IMR-90 (cell line): ENCODE measurements at regions not wholly inside any gene's neighbourhood (a gene's known extent, or its start where the extent isn't known, plus 50 kb on each side); places are given as distances from the start of the nearest gene placed in this dataset.

Experiments used
- ATAC-seq: fragments of 200-7000 bp; cut with Tn5 transposase; 2 replicates; pipeline ENCODE4 v1.9.1; 2020; ENCODE audit warnings: low read depth, mild to moderate bottlenecking, moderate library complexity
- BruUV-seq: library from RNA; stranded (reverse); fragments of 400-500 nt; replicated peaks from 2 replicates; lab custom pipeline; 2021; lab: Mats Ljungman, UMichigan
- CTCF ChIA-PET: fragments of 300-600 bp; formaldehyde crosslinking; extraction: SDS; loops from one replicate; lab custom pipeline; 2021; ENCODE audit warnings: antibody characterized with exemption; lab: Yijun Ruan, JAX
- POLR2A ChIA-PET: fragments of 300-600 bp; sonication (Branson Sonifier 250); formaldehyde crosslinking; loops from one replicate; lab custom pipeline; 2022; ENCODE audit warnings: antibody characterized with exemption; ENCODE audit not compliant: unreplicated experiment; lab: Charles Lee
- DNase-seq: peaks from one replicate; pipeline ENCODE4 v3.0.0; 2013
- H2AFZ ChIP-seq: replicated peaks from 2 replicates; pipeline ENCODE3; 2013; ENCODE audit warnings: low read length, mild to moderate bottlenecking; ENCODE audit not compliant: poor library complexity
- H2AK5ac ChIP-seq: 2 replicates; pipeline ENCODE4 v1.6.1; 2013; ENCODE audit warnings: low read depth, low read length, inconsistent platforms
- H2AK9ac ChIP-seq: replicated peaks from 2 replicates; pipeline ENCODE3; 2013; ENCODE audit warnings: mild to moderate bottlenecking, low read depth, low read length, moderate library complexity; ENCODE audit not compliant: poor library complexity
- H2BK120ac ChIP-seq: 2 replicates; pipeline ENCODE4 v1.6.1; 2013; ENCODE audit warnings: low read depth, low read length, inconsistent platforms
- H2BK15ac ChIP-seq: 3 replicates; pipeline ENCODE4 v1.6.1; 2013; ENCODE audit warnings: low read depth, low read length, inconsistent platforms
- H2BK20ac ChIP-seq: 2 replicates; pipeline ENCODE4 v1.6.1; 2013; ENCODE audit warnings: low read depth, mild to moderate bottlenecking, inconsistent platforms, low read length, moderate library complexity
- H2BK5ac ChIP-seq: 2 replicates; pipeline ENCODE4 v1.6.1; 2013; ENCODE audit warnings: mild to moderate bottlenecking, low read depth, low read length, inconsistent platforms; ENCODE audit not compliant: poor library complexity, severe bottlenecking
- H3K14ac ChIP-seq: replicated peaks from 2 replicates; pipeline ENCODE4 v1.6.1; 2013; ENCODE audit warnings: low read depth, low read length, inconsistent platforms
- H3K18ac ChIP-seq: 2 replicates; pipeline ENCODE4 v1.6.1; 2013; ENCODE audit warnings: low read depth, low read length, control low read depth
- H3K23ac ChIP-seq: 2 replicates; pipeline ENCODE4 v1.6.1; 2013; ENCODE audit warnings: low read depth, low read length, inconsistent platforms
- H3K27ac ChIP-seq: 2 replicates; pipeline ENCODE4 v1.5.1; 2013; ENCODE audit warnings: mild to moderate bottlenecking, control low read depth, low read length; ENCODE audit not compliant: insufficient read depth
- H3K27me3 ChIP-seq: 2 replicates; pipeline ENCODE4 v1.6.1; 2013; ENCODE audit warnings: low read length; ENCODE audit not compliant: control insufficient read depth, insufficient read depth
- H3K36me3 ChIP-seq: 2 replicates; pipeline ENCODE4 v1.6.1; 2013; ENCODE audit warnings: low read length, mixed read lengths; ENCODE audit not compliant: control insufficient read depth, insufficient read depth
- H3K4ac ChIP-seq: 2 replicates; pipeline ENCODE4 v1.6.1; 2013; ENCODE audit warnings: low read depth, low read length, inconsistent platforms
- H3K4me1 ChIP-seq: 2 replicates; pipeline ENCODE4 v1.6.1; 2013; ENCODE audit warnings: low read length, mixed read lengths; ENCODE audit not compliant: control insufficient read depth, insufficient read depth
- H3K4me2 ChIP-seq: 2 replicates; pipeline ENCODE4 v1.6.1; 2013; ENCODE audit warnings: low read depth, mild to moderate bottlenecking, control low read depth, low read length, moderate library complexity
- H3K4me3 ChIP-seq: 2 replicates; pipeline ENCODE4 v1.5.1; 2013; ENCODE audit warnings: low read depth, mild to moderate bottlenecking, control low read depth, low read length, moderate library complexity; ENCODE audit not compliant: insufficient read depth
- H3K56ac ChIP-seq: 2 replicates; pipeline ENCODE4 v1.6.1; 2013; ENCODE audit warnings: low read length, inconsistent platforms; ENCODE audit not compliant: insufficient read depth; ENCODE audit errors: extremely low read depth
- H3K79me1 ChIP-seq, 2 experiments: 2 replicates each; pipeline ENCODE4 v1.6.1; 2013; ENCODE audit warnings: low read length in 2 of 2, inconsistent platforms in 1 of 2, low read depth in 1 of 2
- H3K9ac ChIP-seq: 2 replicates; pipeline ENCODE4 v1.6.1; 2013; ENCODE audit warnings: low read depth, low read length, control low read depth
- H3K9me1 ChIP-seq: 2 replicates; pipeline ENCODE4 v1.6.1; 2013; ENCODE audit warnings: low read length, inconsistent platforms; ENCODE audit not compliant: insufficient read depth
- H3K9me3 ChIP-seq: 2 replicates; pipeline ENCODE4 v1.6.1; 2013; ENCODE audit warnings: low read length; ENCODE audit not compliant: control insufficient read depth, insufficient read depth
- H4K20me1 ChIP-seq: 2 replicates; pipeline ENCODE4 v1.6.1; 2013; ENCODE audit warnings: low read length, inconsistent platforms; ENCODE audit not compliant: insufficient read depth
- H4K5ac ChIP-seq: 2 replicates; pipeline ENCODE4 v1.6.1; 2013; ENCODE audit warnings: mild to moderate bottlenecking, low read depth, low read length, control low read depth
- H4K8ac ChIP-seq, 2 experiments: 2 replicates each; pipeline ENCODE4 v1.6.1; 2013; ENCODE audit warnings: low read depth in 2 of 2, low read length in 2 of 2, control low read depth in 1 of 2, inconsistent platforms in 1 of 2
- H4K91ac ChIP-seq: 2 replicates; pipeline ENCODE4 v1.6.1; 2013; ENCODE audit warnings: low read depth, low read length, inconsistent platforms; ENCODE audit not compliant: insufficient read depth
- BHLHE40 ChIP-seq: fragments of 150-350 bp; IDR thresholded peaks from 2 replicates; pipeline ENCODE4 v1.6.1; 2016; ENCODE audit warnings: mild to moderate bottlenecking, low read depth, low read length
- CEBPB ChIP-seq: IDR thresholded peaks from 2 replicates; pipeline ENCODE4 v1.6.1; 2012; ENCODE audit warnings: low read depth, low read length, improper control_type of control experiment
- CHD1 ChIP-seq: IDR thresholded peaks from 2 replicates; pipeline ENCODE4 v1.6.1; 2012; ENCODE audit warnings: low read depth, low read length, improper control_type of control experiment
- FOS ChIP-seq: fragments of 150-350 bp; IDR thresholded peaks from 2 replicates; pipeline ENCODE4 v1.6.1; 2016; ENCODE audit warnings: low read depth, low read length
- MAFK ChIP-seq: IDR thresholded peaks from 2 replicates; pipeline ENCODE4 v1.6.1; 2012; ENCODE audit warnings: low read depth, low read length, improper control_type of control experiment
- MAZ ChIP-seq: IDR thresholded peaks from 2 replicates; pipeline ENCODE4 v1.6.1; 2012; ENCODE audit warnings: low read depth, mild to moderate bottlenecking, low read length, improper control_type of control experiment, moderate library complexity, borderline replicate concordance
- MXI1 ChIP-seq: IDR thresholded peaks from 2 replicates; pipeline ENCODE4 v1.6.1; 2012; ENCODE audit warnings: low read depth, mild to moderate bottlenecking, low read length, moderate library complexity, borderline replicate concordance
- NFE2L2 ChIP-seq: fragments of 150-350 bp; IDR thresholded peaks from 2 replicates; pipeline ENCODE4 v1.6.1; 2016; ENCODE audit warnings: low read depth, mild to moderate bottlenecking, low read length
- POLR2A ChIP-seq: IDR thresholded peaks from 2 replicates; pipeline ENCODE4 v1.6.1; 2012; ENCODE audit warnings: mild to moderate bottlenecking, low read depth, low read length
- RAD21 ChIP-seq: IDR thresholded peaks from 2 replicates; pipeline ENCODE4 v1.6.1; 2012; ENCODE audit warnings: low read length, improper control_type of control experiment
- RCOR1 ChIP-seq: IDR thresholded peaks from 2 replicates; pipeline ENCODE4 v1.6.1; 2012; ENCODE audit warnings: mild to moderate bottlenecking, low read length, improper control_type of control experiment; ENCODE audit not compliant: insufficient replicate concordance
- RFX5 ChIP-seq: IDR thresholded peaks from 2 replicates; pipeline ENCODE4 v1.8.0; 2012; ENCODE audit warnings: low read depth, mild to moderate bottlenecking, low read length, moderate library complexity
- SMC3 ChIP-seq: fragments of 150-350 bp; IDR thresholded peaks from 2 replicates; pipeline ENCODE4 v1.6.1; 2016; ENCODE audit warnings: low read depth, mild to moderate bottlenecking, antibody characterized with exemption, low read length, moderate library complexity
- WGBS, 2 experiments: methylation state at CpG; one replicate each; pipeline versions ENCODE4 v1.1.5 to v1.1.7; 2013; ENCODE audit warnings: missing lambda C conversion rate in 2 of 2; ENCODE audit not compliant: insufficient read length in 1 of 2; ENCODE audit errors: extremely low coverage in 2 of 2; 5-methylcytosine and 5-hydroxymethylcytosine counted together
- dilution Hi-C: fragments of 300-500 bp; cut with HindIII; formaldehyde crosslinking; loops from one replicate; pipeline ENCODE4 v1.14.3; 2018; ENCODE audit warnings: low sequenced_read_pairs; ENCODE audit not compliant: unreplicated experiment
- in situ Hi-C: fragments of 300-500 bp; cut with MboI; formaldehyde crosslinking; loops from 3 replicates; pipeline ENCODE4 v1.14.3; 2019; ENCODE audit warnings: low sequenced_read_pairs, inconsistent platforms, mixed read lengths
- intact Hi-C: fragments of 100-400 bp; cut with micrococcal nuclease; formaldehyde crosslinking; loops from 2 replicates; pipeline ENCODE4 v1.10.0; 2022
- TF ChIP-seq, protein P1 (sequence below): fragments of 150-350 bp; IDR thresholded peaks from 2 replicates; pipeline ENCODE4 v1.6.1; 2016; ENCODE audit warnings: low read depth, mild to moderate bottlenecking, low read length, moderate library complexity, borderline replicate concordance
- TF ChIP-seq, protein P2 (sequence below): fragments of 150-350 bp; IDR thresholded peaks from 2 replicates; pipeline ENCODE4 v1.6.1; 2017; ENCODE audit warnings: mild to moderate bottlenecking, antibody characterized with exemption, low read length, low read depth
- TF ChIP-seq, protein P3 (sequence below): conservative IDR thresholded peaks from 2 replicates; pipeline ENCODE4 v1.5.1; 2012; ENCODE audit warnings: mild to moderate bottlenecking, low read depth, low read length, improper control_type of control experiment

DNA sequence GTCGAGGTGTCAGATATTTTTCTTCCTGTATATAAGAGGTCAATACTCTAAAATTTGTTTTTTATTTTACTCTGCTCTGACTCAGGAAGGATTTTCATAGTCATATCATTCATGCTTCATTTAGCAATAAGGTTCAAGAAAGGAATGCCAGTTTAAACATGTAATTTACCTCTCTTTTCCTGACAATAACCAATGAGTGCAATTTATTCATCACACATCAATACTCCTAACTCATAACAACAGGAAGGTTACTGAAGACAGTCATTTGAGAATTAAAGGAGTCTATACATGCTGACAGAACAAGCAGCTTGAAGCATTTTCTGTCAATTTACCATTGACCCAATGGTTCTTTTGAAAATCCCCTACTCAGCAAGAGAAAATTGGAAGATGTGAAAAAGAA is 190.3 kb upstream of the RPS6KA3 start:
- no peak overlapping the region for H4K8ac ChIP-seq
- no peak overlapping the region for H3K14ac ChIP-seq
- no peaks in the 10 kb centered on the region for H3K36me3 ChIP-seq
- 0 out of 2 replicates have a peak, but pooled peaks cover 1% of the 10 kb centered on the region for H3K4me1 ChIP-seq
- CTCF ChIA-PET, result no interaction called here
- no peak overlapping the region for H4K5ac ChIP-seq
- H3K27ac ChIP-seq, result no peak overlapping the region
- no peak overlapping the region for H3K56ac ChIP-seq
- H3K27me3 ChIP-seq, result no peaks in the 10 kb centered on the region
- H3K9me3 ChIP-seq, result no peaks in the 10 kb centered on the region
- H2AK5ac ChIP-seq, result no peak overlapping the region
- H3K4ac ChIP-seq, result no peak overlapping the region
- H2BK5ac ChIP-seq, result no peak overlapping the region
- TF ChIP-seq, protein P1, sequence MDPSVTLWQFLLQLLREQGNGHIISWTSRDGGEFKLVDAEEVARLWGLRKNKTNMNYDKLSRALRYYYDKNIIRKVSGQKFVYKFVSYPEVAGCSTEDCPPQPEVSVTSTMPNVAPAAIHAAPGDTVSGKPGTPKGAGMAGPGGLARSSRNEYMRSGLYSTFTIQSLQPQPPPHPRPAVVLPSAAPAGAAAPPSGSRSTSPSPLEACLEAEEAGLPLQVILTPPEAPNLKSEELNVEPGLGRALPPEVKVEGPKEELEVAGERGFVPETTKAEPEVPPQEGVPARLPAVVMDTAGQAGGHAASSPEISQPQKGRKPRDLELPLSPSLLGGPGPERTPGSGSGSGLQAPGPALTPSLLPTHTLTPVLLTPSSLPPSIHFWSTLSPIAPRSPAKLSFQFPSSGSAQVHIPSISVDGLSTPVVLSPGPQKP, result no peak
- TF ChIP-seq RFX5 (no peak), CHD1 (no peak), NFE2L2 (no peak), POLR2A (no peak), MAFK (no peak), SMC3 (no peak), MXI1 (no peak), MAZ (no peak), BHLHE40 (no peak), CEBPB (no peak), FOS (no peak), RCOR1 (no peak), RAD21 (no peak)
- TF ChIP-seq, protein P2, sequence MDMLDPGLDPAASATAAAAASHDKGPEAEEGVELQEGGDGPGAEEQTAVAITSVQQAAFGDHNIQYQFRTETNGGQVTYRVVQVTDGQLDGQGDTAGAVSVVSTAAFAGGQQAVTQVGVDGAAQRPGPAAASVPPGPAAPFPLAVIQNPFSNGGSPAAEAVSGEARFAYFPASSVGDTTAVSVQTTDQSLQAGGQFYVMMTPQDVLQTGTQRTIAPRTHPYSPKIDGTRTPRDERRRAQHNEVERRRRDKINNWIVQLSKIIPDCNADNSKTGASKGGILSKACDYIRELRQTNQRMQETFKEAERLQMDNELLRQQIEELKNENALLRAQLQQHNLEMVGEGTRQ, result no peak
- TF ChIP-seq, protein P3, sequence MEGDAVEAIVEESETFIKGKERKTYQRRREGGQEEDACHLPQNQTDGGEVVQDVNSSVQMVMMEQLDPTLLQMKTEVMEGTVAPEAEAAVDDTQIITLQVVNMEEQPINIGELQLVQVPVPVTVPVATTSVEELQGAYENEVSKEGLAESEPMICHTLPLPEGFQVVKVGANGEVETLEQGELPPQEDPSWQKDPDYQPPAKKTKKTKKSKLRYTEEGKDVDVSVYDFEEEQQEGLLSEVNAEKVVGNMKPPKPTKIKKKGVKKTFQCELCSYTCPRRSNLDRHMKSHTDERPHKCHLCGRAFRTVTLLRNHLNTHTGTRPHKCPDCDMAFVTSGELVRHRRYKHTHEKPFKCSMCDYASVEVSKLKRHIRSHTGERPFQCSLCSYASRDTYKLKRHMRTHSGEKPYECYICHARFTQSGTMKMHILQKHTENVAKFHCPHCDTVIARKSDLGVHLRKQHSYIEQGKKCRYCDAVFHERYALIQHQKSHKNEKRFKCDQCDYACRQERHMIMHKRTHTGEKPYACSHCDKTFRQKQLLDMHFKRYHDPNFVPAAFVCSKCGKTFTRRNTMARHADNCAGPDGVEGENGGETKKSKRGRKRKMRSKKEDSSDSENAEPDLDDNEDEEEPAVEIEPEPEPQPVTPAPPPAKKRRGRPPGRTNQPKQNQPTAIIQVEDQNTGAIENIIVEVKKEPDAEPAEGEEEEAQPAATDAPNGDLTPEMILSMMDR, result no peak
- no peaks in the 10 kb centered on the region for H4K20me1 ChIP-seq
- POLR2A ChIA-PET, result no interaction called here
- no peak overlapping the region for H3K4me3 ChIP-seq
- H3K9me1 ChIP-seq, result 0 out of 2 replicates have a peak, but pooled peaks cover 4% of the 10 kb centered on the region
- no peak for ATAC-seq
- no peak overlapping the region for H2AK9ac ChIP-seq
- no peak for DNase-seq
- no peak overlapping the region for H3K4me2 ChIP-seq
- no peak overlapping the region for H2BK120ac ChIP-seq
- no TSS peak for BruUV-seq
- H3K9ac ChIP-seq, result no peak overlapping the region
- H2BK20ac ChIP-seq, result no peak overlapping the region
- no peak overlapping the region for H2BK15ac ChIP-seq
- WGBS, 2 experiments, result no CpG with 5 or more reads among the region's 1 CpG
- dilution Hi-C loops (no loop called here), intact Hi-C loops (no loop called here), in situ Hi-C loops (no loop called here)
- H3K23ac ChIP-seq, result no peak overlapping the region
- no peaks in the 10 kb centered on the region for H3K79me1 ChIP-seq
- H2AFZ ChIP-seq, result no peak overlapping the region
- H4K91ac ChIP-seq, result no peak overlapping the region
- H3K18ac ChIP-seq, result no peak overlapping the region
